22Rv1 (cell line): ENCODE measurements at regions not wholly inside any gene's neighbourhood (a gene's known extent, or its start where the extent isn't known, plus 50 kb on each side); places are given as distances from the start of the nearest gene placed in this dataset.

Experiments used
- ZFX ChIP-seq: fragments of 450-650 bp; IDR thresholded peaks from 2 replicates; pipeline ENCODE4 v1.6.1; 2017; ENCODE audit warnings: antibody characterized with exemption, borderline replicate concordance
- TF ChIP-seq, protein P1 (sequence below): fragments of 450-650 bp; IDR thresholded peaks from 2 replicates; pipeline ENCODE4 v1.5.1; 2017; ENCODE audit warnings: mild to moderate bottlenecking

DNA sequence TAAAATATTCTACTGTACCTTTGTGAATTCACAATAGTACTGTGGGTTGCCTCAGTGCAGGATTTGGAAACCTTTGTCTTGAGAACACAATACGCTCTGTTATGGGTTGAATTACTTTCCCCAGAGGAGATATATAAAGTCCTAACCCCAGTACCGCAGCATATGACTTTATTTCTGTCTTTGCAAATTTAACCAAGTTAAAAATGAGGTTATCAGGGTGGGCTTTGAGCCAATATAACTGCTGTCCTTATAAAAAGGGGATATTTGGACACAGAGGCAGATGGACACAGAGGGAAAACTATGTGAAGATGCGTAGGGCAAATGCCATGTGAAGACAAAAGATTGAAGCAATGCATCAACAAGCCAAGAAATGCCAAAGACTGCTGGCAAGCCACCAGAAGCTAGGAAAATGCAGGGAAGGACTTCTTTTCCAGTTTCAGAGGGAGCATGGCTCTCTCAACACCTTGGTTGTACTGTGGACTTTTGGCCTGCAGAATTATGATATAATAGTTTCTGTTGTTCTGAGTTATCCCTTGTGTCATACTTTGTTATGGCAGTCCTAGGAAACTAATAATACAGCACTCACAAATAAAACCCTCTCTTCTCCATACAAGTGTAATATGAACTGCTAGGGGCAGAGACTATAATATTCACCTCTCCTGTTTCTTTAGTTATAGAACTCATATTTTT, 292.6 kb upstream of the SPTLC3 start:
- TF ChIP-seq, protein P1, sequence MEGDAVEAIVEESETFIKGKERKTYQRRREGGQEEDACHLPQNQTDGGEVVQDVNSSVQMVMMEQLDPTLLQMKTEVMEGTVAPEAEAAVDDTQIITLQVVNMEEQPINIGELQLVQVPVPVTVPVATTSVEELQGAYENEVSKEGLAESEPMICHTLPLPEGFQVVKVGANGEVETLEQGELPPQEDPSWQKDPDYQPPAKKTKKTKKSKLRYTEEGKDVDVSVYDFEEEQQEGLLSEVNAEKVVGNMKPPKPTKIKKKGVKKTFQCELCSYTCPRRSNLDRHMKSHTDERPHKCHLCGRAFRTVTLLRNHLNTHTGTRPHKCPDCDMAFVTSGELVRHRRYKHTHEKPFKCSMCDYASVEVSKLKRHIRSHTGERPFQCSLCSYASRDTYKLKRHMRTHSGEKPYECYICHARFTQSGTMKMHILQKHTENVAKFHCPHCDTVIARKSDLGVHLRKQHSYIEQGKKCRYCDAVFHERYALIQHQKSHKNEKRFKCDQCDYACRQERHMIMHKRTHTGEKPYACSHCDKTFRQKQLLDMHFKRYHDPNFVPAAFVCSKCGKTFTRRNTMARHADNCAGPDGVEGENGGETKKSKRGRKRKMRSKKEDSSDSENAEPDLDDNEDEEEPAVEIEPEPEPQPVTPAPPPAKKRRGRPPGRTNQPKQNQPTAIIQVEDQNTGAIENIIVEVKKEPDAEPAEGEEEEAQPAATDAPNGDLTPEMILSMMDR = no peak
- TF ChIP-seq ZFX = no peak
